Natural killer cell treated with Interleukin-12 subunit alpha and Interleukin-12 subunit beta and Interleukin-15 and Interleukin-18, amount 100 ng/mL, for 72 hours (primary cell): ENCODE measurements at regions not wholly inside any gene's neighbourhood (a gene's known extent, or its start where the extent isn't known, plus 50 kb on each side); places are given as distances from the start of the nearest gene placed in this dataset.

Source experiments
- ATAC-seq, 2 donors: fragments of 150-1000 bp; cut with Tn5 transposase in 1 of 2; sonication (Bioruptor Pico), chemical (Tn5 transposase) in 1 of 2; 2 replicates each; pipeline ENCODE4 v1.10.0; 2021
- DNase-seq: peaks from one replicate; pipeline ENCODE4 v3.0.0; 2022; ENCODE audit warnings: low spot score
- H3K27ac Mint-ChIP-seq, 2 donors: 1 replicate in 1 of 2; 2 replicates in 1 of 2; pipeline ENCODE4 v1.8.0; 2022; ENCODE audit warnings: mixed read lengths in 2 of 2, mild to moderate bottlenecking in 1 of 2, moderate library complexity in 1 of 2
- H3K27me3 Mint-ChIP-seq, 2 donors: 1 replicate in 1 of 2; 2 replicates in 1 of 2; pipeline ENCODE4 v1.8.0; 2022; ENCODE audit warnings: mixed read lengths in 2 of 2
- H3K36me3 Mint-ChIP-seq: one replicate; pipeline ENCODE4 v1.8.0; 2022; ENCODE audit warnings: mixed read lengths
- H3K4me1 Mint-ChIP-seq, 2 donors: 1 replicate in 1 of 2; 2 replicates in 1 of 2; pipeline ENCODE4 v1.8.0; 2022; ENCODE audit warnings: low read depth in 2 of 2, mixed read lengths in 2 of 2, mild to moderate bottlenecking in 1 of 2
- H3K4me3 Mint-ChIP-seq: one replicate; pipeline ENCODE4 v1.8.0; 2022; ENCODE audit warnings: mixed read lengths
- H3K9me3 Mint-ChIP-seq: 2 replicates; pipeline ENCODE4 v1.8.0; 2022; ENCODE audit warnings: mixed read lengths

- H3K4me1 Mint-ChIP-seq, result no peaks in the 10 kb centered on the region
- H3K27ac Mint-ChIP-seq, result no peak overlapping the region
- H3K4me3 Mint-ChIP-seq, result no peak overlapping the region
- H3K36me3 Mint-ChIP-seq, result no peaks in the 10 kb centered on the region
- no peak for DNase-seq
- peaks cover 18 to 24% of the 10 kb centered on the region in 2 donors for H3K27me3 Mint-ChIP-seq
- ATAC-seq, result no peak
- no peaks in the 10 kb centered on the region for H3K9me3 Mint-ChIP-seq
Observed at GRCh38 chr22:48035897-48036296, 1273.4 kb downstream of the TBC1D22A start.

GRCh38 chr22:48031589-48031988 is 1269.1 kb downstream of the TBC1D22A start:
- Mint-ChIP-seq H3K4me1 (no peaks in the 10 kb centered on the region), H3K27me3 (peaks cover 9 to 11% of the 10 kb centered on the region in 2 donors), H3K4me3 (no peak overlapping the region), H3K36me3 (no peaks in the 10 kb centered on the region), H3K9me3 (no peaks in the 10 kb centered on the region), H3K27ac (no peak overlapping the region)
- no peak for DNase-seq
- no peak for ATAC-seq

GRCh38 chr22:48025096-48025495 is 1262.6 kb downstream of the TBC1D22A start:
- peaks cover 7% of the 10 kb centered on the region for H3K36me3 Mint-ChIP-seq
- H3K27ac Mint-ChIP-seq, result no peak overlapping the region
- peaks cover 2% of the 10 kb centered on the region for H3K9me3 Mint-ChIP-seq
- no peak for DNase-seq
- H3K4me3 Mint-ChIP-seq, result no peak overlapping the region
- H3K4me1 Mint-ChIP-seq, result no peaks in the 10 kb centered on the region
- ATAC-seq, result no peak
- peaks cover 18 to 23% of the 10 kb centered on the region in 2 donors for H3K27me3 Mint-ChIP-seq

- no peak for DNase-seq
- H3K4me1 Mint-ChIP-seq, result no peaks in the 10 kb centered on the region
- no peak overlapping the region for H3K4me3 Mint-ChIP-seq
- peaks cover 23% of the 10 kb centered on the region for H3K36me3 Mint-ChIP-seq
- peaks cover 10% of the 10 kb centered on the region for H3K9me3 Mint-ChIP-seq
- no peak for ATAC-seq
- peaks cover 40 to 43% of the 10 kb centered on the region in 2 donors for H3K27me3 Mint-ChIP-seq
- H3K27ac Mint-ChIP-seq, result no peak overlapping the region
Observed at GRCh38 chr22:48021991-48022401, 1259.5 kb downstream of the TBC1D22A start.

GRCh38 chr22:48018346-48018745 is 1255.9 kb downstream of the TBC1D22A start:
- H3K9me3 Mint-ChIP-seq, result peaks cover 10% of the 10 kb centered on the region
- peaks cover 23% of the 10 kb centered on the region for H3K36me3 Mint-ChIP-seq
- no peak overlapping the region for H3K4me3 Mint-ChIP-seq
- H3K27me3 Mint-ChIP-seq, result peaks cover 50 to 65% of the 10 kb centered on the region in 2 donors
- no peaks in the 10 kb centered on the region for H3K4me1 Mint-ChIP-seq
- DNase-seq (no peak), ATAC-seq (no peak)
- H3K27ac Mint-ChIP-seq, result no peak overlapping the region

GRCh38 chr22:48015701-48016100 is 1253.3 kb downstream of the TBC1D22A start:
- H3K4me3 Mint-ChIP-seq, result no peak overlapping the region
- H3K36me3 Mint-ChIP-seq, result peaks cover 23% of the 10 kb centered on the region
- H3K27me3 Mint-ChIP-seq, result peaks cover 55 to 66% of the 10 kb centered on the region in 2 donors
- H3K27ac Mint-ChIP-seq, result no peak overlapping the region
- H3K4me1 Mint-ChIP-seq, result no peaks in the 10 kb centered on the region
- DNase-seq (no peak), ATAC-seq (no peak)
- H3K9me3 Mint-ChIP-seq, result peaks cover 7% of the 10 kb centered on the region

- ATAC-seq, result no peak
- Mint-ChIP-seq H3K27ac (no peak overlapping the region), H3K4me1 (no peaks in the 10 kb centered on the region), H3K36me3 (no peaks in the 10 kb centered on the region), H3K4me3 (no peak overlapping the region), H3K9me3 (no peaks in the 10 kb centered on the region), H3K27me3 (peaks cover 13 to 15% of the 10 kb centered on the region in 2 donors)
- no peak for DNase-seq
Observed at GRCh38 chr22:48004936-48005335, 1242.5 kb downstream of the TBC1D22A start.

GRCh38 chr22:48004038-48004437 is 1241.6 kb downstream of the TBC1D22A start:
- ATAC-seq (no peak), DNase-seq (no peak)
- no peak overlapping the region for H3K4me3 Mint-ChIP-seq
- no peak overlapping the region for H3K27ac Mint-ChIP-seq
- H3K27me3 Mint-ChIP-seq, result peaks cover 13% of the 10 kb centered on the region in 2 donors
- H3K9me3 Mint-ChIP-seq, result no peaks in the 10 kb centered on the region
- H3K4me1 Mint-ChIP-seq, result no peaks in the 10 kb centered on the region
- H3K36me3 Mint-ChIP-seq, result no peaks in the 10 kb centered on the region

GRCh38 chr22:48001101-48001500 is 1238.7 kb downstream of the TBC1D22A start:
- no peaks in the 10 kb centered on the region for H3K36me3 Mint-ChIP-seq
- no peak overlapping the region for H3K27ac Mint-ChIP-seq
- no peaks in the 10 kb centered on the region for H3K9me3 Mint-ChIP-seq
- no peak for DNase-seq
- no peak for ATAC-seq
- no peak overlapping the region for H3K4me3 Mint-ChIP-seq
- H3K27me3 Mint-ChIP-seq, result peaks cover 5 to 7% of the 10 kb centered on the region in 2 donors
- no peaks in the 10 kb centered on the region for H3K4me1 Mint-ChIP-seq

- Mint-ChIP-seq H3K27ac (no peak overlapping the region), H3K36me3 (no peaks in the 10 kb centered on the region), H3K4me1 (no peaks in the 10 kb centered on the region), H3K4me3 (no peak overlapping the region), H3K9me3 (no peaks in the 10 kb centered on the region), H3K27me3 (peaks cover 0 to 13% of the 10 kb centered on the region in 2 donors)
- DNase-seq (no peak), ATAC-seq (no peak)
Observed at GRCh38 chr22:47997612-47998011, 1235.2 kb downstream of the TBC1D22A start.

GRCh38 chr22:47997052-47997590 is 1234.7 kb downstream of the TBC1D22A start:
- no peak overlapping the region for H3K27ac Mint-ChIP-seq

GRCh38 chr22:47996446-47996857 is 1234.0 kb downstream of the TBC1D22A start:
- Mint-ChIP-seq H3K4me3 (no peak overlapping the region), H3K27me3 (peaks cover 0 to 11% of the 10 kb centered on the region in 2 donors), H3K36me3 (no peaks in the 10 kb centered on the region), H3K27ac (no peak overlapping the region), H3K9me3 (no peaks in the 10 kb centered on the region), H3K4me1 (no peaks in the 10 kb centered on the region)
- ATAC-seq (no peak), DNase-seq (no peak)

More at GRCh38 chr22:47997052-47997590, 1234.7 kb downstream of the TBC1D22A start:
- no peaks in the 10 kb centered on the region for H3K4me1 Mint-ChIP-seq
- no peak for DNase-seq
- H3K9me3 Mint-ChIP-seq, result no peaks in the 10 kb centered on the region
- ATAC-seq, result no peak
- H3K27me3 Mint-ChIP-seq, result peaks cover 0 to 13% of the 10 kb centered on the region in 2 donors
- H3K36me3 Mint-ChIP-seq, result no peaks in the 10 kb centered on the region
- no peak overlapping the region for H3K4me3 Mint-ChIP-seq

- H3K27ac Mint-ChIP-seq, result no peak overlapping the region
- no peak overlapping the region for H3K4me3 Mint-ChIP-seq
- no peaks in the 10 kb centered on the region for H3K4me1 Mint-ChIP-seq
- H3K27me3 Mint-ChIP-seq, result peaks cover 0 to 12% of the 10 kb centered on the region in 2 donors
- DNase-seq (no peak), ATAC-seq (peak; percentile 21 to 33)
- no peaks in the 10 kb centered on the region for H3K36me3 Mint-ChIP-seq
- no peaks in the 10 kb centered on the region for H3K9me3 Mint-ChIP-seq
Observed at GRCh38 chr22:47995718-47996117, 1233.3 kb downstream of the TBC1D22A start.

- Mint-ChIP-seq H3K9me3 (no peaks in the 10 kb centered on the region), H3K4me3 (no peak overlapping the region), H3K36me3 (no peaks in the 10 kb centered on the region), H3K27me3 (peaks cover 0 to 12% of the 10 kb centered on the region in 2 donors), H3K27ac (no peak overlapping the region), H3K4me1 (no peaks in the 10 kb centered on the region)
- ATAC-seq, result no peak
- no peak for DNase-seq
Observed at GRCh38 chr22:47995264-47995627, 1232.8 kb downstream of the TBC1D22A start.
